Tibial nerve (tissue), 4 donors: ENCODE measurements at regions not wholly inside any gene's neighbourhood (a gene's known extent, or its start where the extent isn't known, plus 50 kb on each side); places are given as distances from the start of the nearest gene placed in this dataset.

ENCODE experiments used
- CTCF ChIP-seq, 5 experiments: fragments of 200-600 bp in 3 of 5; fragments of 450-650 bp in 2 of 5; sonication (generic) in 3 of 5; IDR thresholded peaks; one replicate each; pipeline ENCODE4 v1.5.1; 2016 to 2019; ENCODE audit warnings: antibody characterized with exemption in 5 of 5, mild to moderate bottlenecking in 3 of 5, moderate library complexity in 2 of 5
- EP300 ChIP-seq, 2 donors: sonication (generic); formaldehyde crosslinking; IDR thresholded peaks; one replicate each; pipeline ENCODE4 v1.6.1; 2017; ENCODE audit warnings: antibody characterized with exemption in 2 of 2, mild to moderate bottlenecking in 1 of 2
- POLR2A ChIP-seq, 2 donors: fragments of 450-650 bp; IDR thresholded peaks; one replicate each; pipeline ENCODE4 v1.6.1; 2017; ENCODE audit warnings: antibody characterized with exemption in 2 of 2, mild to moderate bottlenecking in 2 of 2, moderate library complexity in 2 of 2

GRCh38 chr21:14630556-14631069 lies 84.5 kb upstream of the SAMSN1 start:
- TF ChIP-seq CTCF (IDR thresholded peaks at IDR 0.05) (no peak), POLR2A (IDR thresholded peaks at IDR 0.05) (no peak), EP300 (IDR thresholded peaks at IDR 0.05) (no peak)
